Activated CD4-positive, alpha-beta T cell treated with anti-CD3 and anti-CD28 coated beads for 36 hours (primary cell): ENCODE measurements at regions not wholly inside any gene's neighbourhood (a gene's known extent, or its start where the extent isn't known, plus 50 kb on each side); places are given as distances from the start of the nearest gene placed in this dataset.

Experiments
- ATAC-seq: fragments of 200-7000 bp; cut with Tn5 transposase; one replicate; pipeline ENCODE4 v1.10.0; 2021; ENCODE audit warnings: mild to moderate bottlenecking, moderate library complexity
- CTCF ChIA-PET: fragments of 350-600 bp; sonication (Branson Sonifier 250); formaldehyde crosslinking; loops from one replicate; lab custom pipeline; 2021; ENCODE audit warnings: antibody characterized with exemption; lab: Charles Lee
- POLR2A ChIA-PET: fragments of 350-600 bp; sonication (Branson Sonifier 250); formaldehyde crosslinking; loops from one replicate; lab custom pipeline; 2021; ENCODE audit warnings: antibody characterized with exemption, inconsistent platforms; lab: Charles Lee
- DNase-seq: peaks from one replicate; pipeline ENCODE4 v3.0.0-alpha.2; 2020
- H3K27ac Mint-ChIP-seq: one replicate; pipeline ENCODE4 v1.8.0; 2021; ENCODE audit warnings: mixed read lengths
- H3K27me3 Mint-ChIP-seq: one replicate; pipeline ENCODE4 v1.8.0; 2021; ENCODE audit warnings: mixed read lengths
- H3K36me3 Mint-ChIP-seq: one replicate; pipeline ENCODE4 v1.8.0; 2021; ENCODE audit warnings: low read depth, mixed read lengths
- H3K4me1 Mint-ChIP-seq: one replicate; pipeline ENCODE4 v1.8.0; 2021; ENCODE audit warnings: mixed read lengths
- H3K4me3 Mint-ChIP-seq: one replicate; pipeline ENCODE4 v1.8.0; 2021; ENCODE audit warnings: mild to moderate bottlenecking, moderate library complexity, mixed read lengths
- H3K9me3 Mint-ChIP-seq: one replicate; pipeline ENCODE4 v1.8.0; 2021; ENCODE audit warnings: low read depth, mixed read lengths
- intact Hi-C, 2 experiments: fragments of 100-400 bp; cut with DNase I in 1 of 2; cut with micrococcal nuclease in 1 of 2; formaldehyde crosslinking; loops; one replicate each; pipeline versions ENCODE4 v1.14.2 to v1.15.1; 2022 to 2024; cut with DNase I, micrococcal nuclease

- H3K4me3 Mint-ChIP-seq = no peak overlapping the region
- intact Hi-C loops = no loop called here
- DNase-seq (no peak), ATAC-seq (no peak)
- ChIA-PET CTCF (interaction anchor here (0.7 to 1.6 kb wide), 5 partner anchors 9 to 1768 kb away, joined by 3 to 5 read pairs (median 3); no protein-coding TSS in a partner anchor), POLR2A (no interaction called here)
- no peaks in the 10 kb centered on the region for H3K9me3 Mint-ChIP-seq
- H3K27ac Mint-ChIP-seq = no peak overlapping the region
- H3K4me1 Mint-ChIP-seq = no peaks in the 10 kb centered on the region
- H3K36me3 Mint-ChIP-seq = no peaks in the 10 kb centered on the region
- H3K27me3 Mint-ChIP-seq = no peaks in the 10 kb centered on the region
These were observed 662.5 kb downstream of the RAPGEF2 start for GRCh38 chr4:159765382-159765781.

GRCh38 chr4:159766241-159766640 is 663.4 kb downstream of the RAPGEF2 start:
- H3K4me3 Mint-ChIP-seq = no peak overlapping the region
- no peaks in the 10 kb centered on the region for H3K36me3 Mint-ChIP-seq
- ATAC-seq (no peak), DNase-seq (no peak)
- intact Hi-C loops = no loop called here
- H3K9me3 Mint-ChIP-seq = no peaks in the 10 kb centered on the region
- H3K27ac Mint-ChIP-seq = no peak overlapping the region
- H3K4me1 Mint-ChIP-seq = no peaks in the 10 kb centered on the region
- CTCF ChIA-PET = no interaction called here
- POLR2A ChIA-PET = no interaction called here
- H3K27me3 Mint-ChIP-seq = no peaks in the 10 kb centered on the region

GRCh38 chr4:159767406-159767805 is 664.5 kb downstream of the RAPGEF2 start:
- Mint-ChIP-seq H3K27ac (no peak overlapping the region), H3K36me3 (no peaks in the 10 kb centered on the region), H3K9me3 (no peaks in the 10 kb centered on the region), H3K27me3 (no peaks in the 10 kb centered on the region), H3K4me1 (no peaks in the 10 kb centered on the region), H3K4me3 (no peak overlapping the region)
- CTCF ChIA-PET = no interaction called here
- POLR2A ChIA-PET = no interaction called here
- intact Hi-C loops = no loop called here
- DNase-seq (no peak), ATAC-seq (no peak)

GRCh38 chr4:159768016-159768415 is 665.1 kb downstream of the RAPGEF2 start:
- intact Hi-C loops = no loop called here
- Mint-ChIP-seq H3K4me3 (no peak overlapping the region), H3K27me3 (no peaks in the 10 kb centered on the region), H3K4me1 (no peaks in the 10 kb centered on the region), H3K36me3 (no peaks in the 10 kb centered on the region), H3K9me3 (no peaks in the 10 kb centered on the region), H3K27ac (no peak overlapping the region)
- POLR2A ChIA-PET = no interaction called here
- CTCF ChIA-PET = no interaction called here
- no peak for ATAC-seq
- no peak for DNase-seq

- Mint-ChIP-seq H3K9me3 (peaks cover 3% of the 10 kb centered on the region), H3K27ac (no peak overlapping the region), H3K4me3 (no peak overlapping the region), H3K27me3 (no peaks in the 10 kb centered on the region), H3K4me1 (no peaks in the 10 kb centered on the region), H3K36me3 (no peaks in the 10 kb centered on the region)
- intact Hi-C loops = no loop called here
- ChIA-PET CTCF (no interaction called here), POLR2A (no interaction called here)
- DNase-seq (no peak), ATAC-seq (no peak)
These were observed 667.5 kb downstream of the RAPGEF2 start for GRCh38 chr4:159770401-159770800.

- ChIA-PET CTCF (no interaction called here), POLR2A (no interaction called here)
- intact Hi-C loops = no loop called here
- H3K36me3 Mint-ChIP-seq = no peaks in the 10 kb centered on the region
- DNase-seq (no peak), ATAC-seq (no peak)
- no peaks in the 10 kb centered on the region for H3K4me1 Mint-ChIP-seq
- H3K9me3 Mint-ChIP-seq = peaks cover 3% of the 10 kb centered on the region
- no peaks in the 10 kb centered on the region for H3K27me3 Mint-ChIP-seq
- H3K4me3 Mint-ChIP-seq = no peak overlapping the region
- no peak overlapping the region for H3K27ac Mint-ChIP-seq
These were observed 668.1 kb downstream of the RAPGEF2 start for GRCh38 chr4:159770969-159771368.

- peaks cover 3% of the 10 kb centered on the region for H3K9me3 Mint-ChIP-seq
These were observed 674.1 kb downstream of the RAPGEF2 start for GRCh38 chr4:159776961-159777360.

GRCh38 chr4:159777689-159778088 is 674.8 kb downstream of the RAPGEF2 start:
- no peak for DNase-seq
- intact Hi-C loops = no loop called here
- Mint-ChIP-seq H3K4me3 (no peak overlapping the region), H3K27ac (no peak overlapping the region), H3K36me3 (no peaks in the 10 kb centered on the region), H3K9me3 (peaks cover 3% of the 10 kb centered on the region), H3K27me3 (no peaks in the 10 kb centered on the region), H3K4me1 (no peaks in the 10 kb centered on the region)
- no peak for ATAC-seq
- POLR2A ChIA-PET = no interaction called here
- CTCF ChIA-PET = no interaction called here

More at GRCh38 chr4:159776961-159777360, 674.1 kb downstream of the RAPGEF2 start:
- Mint-ChIP-seq H3K27me3 (no peaks in the 10 kb centered on the region), H3K36me3 (no peaks in the 10 kb centered on the region), H3K4me1 (no peaks in the 10 kb centered on the region), H3K27ac (no peak overlapping the region), H3K4me3 (no peak overlapping the region)
- intact Hi-C loops = no loop called here
- no peak for DNase-seq
- ChIA-PET POLR2A (no interaction called here), CTCF (no interaction called here)
- no peak for ATAC-seq

- H3K36me3 Mint-ChIP-seq = no peaks in the 10 kb centered on the region
- H3K27ac Mint-ChIP-seq = no peak overlapping the region
- ChIA-PET CTCF (interaction anchor here (0.6 kb wide), 1 partner anchor 88 kb away, joined by 3 read pairs; no protein-coding TSS in a partner anchor), POLR2A (no interaction called here)
- ATAC-seq (no peak), DNase-seq (no peak)
- no peaks in the 10 kb centered on the region for H3K4me1 Mint-ChIP-seq
- intact Hi-C loops = no loop called here
- H3K27me3 Mint-ChIP-seq = no peaks in the 10 kb centered on the region
- H3K4me3 Mint-ChIP-seq = no peak overlapping the region
- peaks cover 3% of the 10 kb centered on the region for H3K9me3 Mint-ChIP-seq
These were observed 675.4 kb downstream of the RAPGEF2 start for GRCh38 chr4:159778298-159778697.

GRCh38 chr4:159779716-159780115 is 676.8 kb downstream of the RAPGEF2 start:
- Mint-ChIP-seq H3K27me3 (no peaks in the 10 kb centered on the region), H3K4me1 (no peaks in the 10 kb centered on the region), H3K4me3 (no peak overlapping the region), H3K36me3 (no peaks in the 10 kb centered on the region), H3K9me3 (no peaks in the 10 kb centered on the region), H3K27ac (no peak overlapping the region)
- ATAC-seq = no peak
- POLR2A ChIA-PET = no interaction called here
- CTCF ChIA-PET = no interaction called here
- intact Hi-C loops = no loop called here
- DNase-seq = no peak

- CTCF ChIA-PET = no interaction called here
- no peaks in the 10 kb centered on the region for H3K9me3 Mint-ChIP-seq
- ATAC-seq (no peak), DNase-seq (no peak)
- H3K27me3 Mint-ChIP-seq = no peaks in the 10 kb centered on the region
- POLR2A ChIA-PET = no interaction called here
- intact Hi-C loops = no loop called here
- no peak overlapping the region for H3K27ac Mint-ChIP-seq
- no peaks in the 10 kb centered on the region for H3K36me3 Mint-ChIP-seq
- H3K4me3 Mint-ChIP-seq = no peak overlapping the region
- no peaks in the 10 kb centered on the region for H3K4me1 Mint-ChIP-seq
These were observed 677.5 kb downstream of the RAPGEF2 start for GRCh38 chr4:159780196-159780922.

GRCh38 chr4:159787901-159788300 is 685.0 kb downstream of the RAPGEF2 start:
- no peaks in the 10 kb centered on the region for H3K9me3 Mint-ChIP-seq
- ChIA-PET CTCF (no interaction called here), POLR2A (no interaction called here)
- H3K4me1 Mint-ChIP-seq = no peaks in the 10 kb centered on the region
- intact Hi-C loops = no loop called here
- ATAC-seq (no peak), DNase-seq (no peak)
- no peak overlapping the region for H3K27ac Mint-ChIP-seq
- no peaks in the 10 kb centered on the region for H3K27me3 Mint-ChIP-seq
- no peaks in the 10 kb centered on the region for H3K36me3 Mint-ChIP-seq
- no peak overlapping the region for H3K4me3 Mint-ChIP-seq
